Urinary bladder (tissue), 3 donors: ENCODE measurements at regions not wholly inside any gene's neighbourhood (a gene's known extent, or its start where the extent isn't known, plus 50 kb on each side); places are given as distances from the start of the nearest gene placed in this dataset.
"Not testable (repeated sequence)": the region's sequence is repeated elsewhere in the genome, so short reads cannot be mapped to it uniquely, and the experiment has no call there.

Experiments
- DNase-seq: peaks from one replicate; pipeline ENCODE4 v3.0.0-alpha.2; 2015; ENCODE audit errors: extremely low spot score
- H3K27ac ChIP-seq: one replicate; pipeline ENCODE4 v1.5.1; 2013; ENCODE audit warnings: low read depth, mild to moderate bottlenecking, moderate library complexity
- H3K36me3 ChIP-seq: one replicate; pipeline ENCODE4 v1.6.1; 2013; ENCODE audit warnings: mild to moderate bottlenecking, moderate library complexity; ENCODE audit not compliant: insufficient read depth
- H3K4me1 ChIP-seq: one replicate; pipeline ENCODE4 v1.6.1; 2013; ENCODE audit warnings: mild to moderate bottlenecking, moderate library complexity; ENCODE audit not compliant: insufficient read depth
- H3K4me3 ChIP-seq: one replicate; pipeline ENCODE4 v1.5.1; 2013; ENCODE audit warnings: low read depth, low read length
- WGBS: extraction: QIAGEN DNeasy Blood & Tissue Kit; methylation state at CpG from one replicate; pipeline ENCODE4 v1.1.7; 2013; 5-methylcytosine and 5-hydroxymethylcytosine counted together
- donor health status: healthy with polysubstance abuse.
- donor health status: healthy.

GRCh38 chr1:30444850-30445249 lies 278.5 kb downstream of the MATN1 start:
- Histone ChIP-seq H3K4me1 (no peaks in the 10 kb centered on the region), H3K27ac (no peak overlapping the region), H3K4me3 (no peak overlapping the region), H3K36me3 (no peaks in the 10 kb centered on the region)
- 50% methylated on average over 2 of the region's 2 CpGs for WGBS
- no peak for DNase-seq

- Histone ChIP-seq H3K36me3 (no peaks in the 10 kb centered on the region), H3K4me1 (no peaks in the 10 kb centered on the region), H3K27ac (no peak overlapping the region), H3K4me3 (no peak overlapping the region)
- DNase-seq = no peak
- 67% methylated on average over 1 of the region's 1 CpG for WGBS
These were observed 279.0 kb downstream of the MATN1 start for GRCh38 chr1:30444401-30444800.

- DNase-seq, H3K4me3 ChIP-seq, H3K27ac ChIP-seq, H3K36me3 ChIP-seq, H3K4me1 ChIP-seq: not testable (repeated sequence)
- WGBS = 73% methylated on average over 9 of the region's 9 CpGs
These were observed 285.1 kb downstream of the MATN1 start for GRCh38 chr1:30438274-30438673.

GRCh38 chr1:30437059-30437576 lies 286.3 kb downstream of the MATN1 start:
- H3K4me1 ChIP-seq = no peaks in the 10 kb centered on the region
- no peaks in the 10 kb centered on the region for H3K36me3 ChIP-seq
- H3K27ac ChIP-seq = no peak overlapping the region
- WGBS = 85% methylated on average over 5 of the region's 5 CpGs
- no peak for DNase-seq
- no peak overlapping the region for H3K4me3 ChIP-seq

GRCh38 chr1:30427545-30427944 lies 295.8 kb downstream of the MATN1 start:
- WGBS = 35% methylated on average over 2 of the region's 2 CpGs

GRCh38 chr1:30425046-30425445 lies 298.3 kb downstream of the MATN1 start:
- H3K4me3 ChIP-seq = no peak overlapping the region
- no peaks in the 10 kb centered on the region for H3K4me1 ChIP-seq
- WGBS = 76% methylated on average over 4 of the region's 4 CpGs
- no peak for DNase-seq
- no peak overlapping the region for H3K27ac ChIP-seq
- H3K36me3 ChIP-seq = no peaks in the 10 kb centered on the region

More at GRCh38 chr1:30427545-30427944, 295.8 kb downstream of the MATN1 start:
- Histone ChIP-seq H3K4me3 (no peak overlapping the region), H3K27ac (no peak overlapping the region), H3K4me1 (no peaks in the 10 kb centered on the region), H3K36me3 (no peaks in the 10 kb centered on the region)
- no peak for DNase-seq

GRCh38 chr1:30423570-30423969 lies 299.8 kb downstream of the MATN1 start:
- Histone ChIP-seq H3K4me1 (no peaks in the 10 kb centered on the region), H3K36me3 (no peaks in the 10 kb centered on the region), H3K27ac (no peak overlapping the region), H3K4me3 (no peak overlapping the region)
- WGBS = 67% methylated on average over 3 of the region's 3 CpGs
- no peak for DNase-seq

- Histone ChIP-seq H3K4me3 (no peak overlapping the region), H3K36me3 (no peaks in the 10 kb centered on the region), H3K27ac (no peak overlapping the region), H3K4me1 (no peaks in the 10 kb centered on the region)
- WGBS = 65% methylated on average over 2 of the region's 2 CpGs
- no peak for DNase-seq
These were observed 301.1 kb downstream of the MATN1 start for GRCh38 chr1:30422251-30422650.

GRCh38 chr1:30420519-30421050 lies 302.8 kb downstream of the MATN1 start:
- Histone ChIP-seq H3K4me3 (no peak overlapping the region), H3K4me1 (no peaks in the 10 kb centered on the region), H3K36me3 (no peaks in the 10 kb centered on the region), H3K27ac (no peak overlapping the region)
- DNase-seq = no peak
- 72% methylated on average over 7 of the region's 7 CpGs for WGBS

- WGBS = 54% methylated on average over 5 of the region's 5 CpGs
- no peak overlapping the region for H3K27ac ChIP-seq
- no peak overlapping the region for H3K4me3 ChIP-seq
- H3K4me1 ChIP-seq = no peaks in the 10 kb centered on the region
- no peak for DNase-seq
- no peaks in the 10 kb centered on the region for H3K36me3 ChIP-seq
These were observed 303.6 kb downstream of the MATN1 start for GRCh38 chr1:30419831-30420230.

GRCh38 chr1:30418939-30419720 lies 304.3 kb downstream of the MATN1 start:
- Histone ChIP-seq H3K4me1 (no peaks in the 10 kb centered on the region), H3K36me3 (no peaks in the 10 kb centered on the region), H3K4me3 (no peak overlapping the region), H3K27ac (no peak overlapping the region)
- no peak for DNase-seq
- 77% methylated on average over 7 of the region's 7 CpGs for WGBS

- H3K4me1 ChIP-seq = no peaks in the 10 kb centered on the region
- H3K36me3 ChIP-seq = no peaks in the 10 kb centered on the region
- no peak overlapping the region for H3K27ac ChIP-seq
- DNase-seq = no peak
- 83% methylated on average over 10 of the region's 10 CpGs for WGBS
- no peak overlapping the region for H3K4me3 ChIP-seq
These were observed 305.1 kb downstream of the MATN1 start for GRCh38 chr1:30418061-30418938.

GRCh38 chr1:30417701-30418046 lies 305.7 kb downstream of the MATN1 start:
- H3K36me3 ChIP-seq = no peaks in the 10 kb centered on the region
- no peak overlapping the region for H3K27ac ChIP-seq
- no peak overlapping the region for H3K4me3 ChIP-seq
- no peaks in the 10 kb centered on the region for H3K4me1 ChIP-seq
- no peak for DNase-seq
- WGBS = 84% methylated on average over 3 of the region's 3 CpGs
